Adipocyte (in vitro differentiated cells): ENCODE measurements at regions not wholly inside any gene's neighbourhood (a gene's known extent, or its start where the extent isn't known, plus 50 kb on each side); places are given as distances from the start of the nearest gene placed in this dataset.
A peak's percentile ranks its signal among the peaks of the same experiment; 100 is the strongest.
"Not testable (repeated sequence)": the region's sequence is repeated elsewhere in the genome, so short reads cannot be mapped to it uniquely, and the experiment has no call there.

Source experiments
- DNase-seq: peaks from one replicate; pipeline ENCODE4 v3.0.0-alpha.2; 2015; ENCODE audit warnings: low read depth
- H3K27me3 ChIP-seq: replicated peaks from 2 replicates; pipeline ENCODE4 v1.7.0; 2013; ENCODE audit warnings: mild to moderate bottlenecking, low read length, moderate library complexity; ENCODE audit not compliant: control insufficient read depth, insufficient read depth
- H3K36me3 ChIP-seq: 2 replicates; pipeline ENCODE4 v1.7.0; 2013; ENCODE audit warnings: low read length, mild to moderate bottlenecking, moderate library complexity; ENCODE audit not compliant: control insufficient read depth, insufficient read depth, severe bottlenecking
- H3K4me1 ChIP-seq: 2 replicates; pipeline ENCODE4 v1.7.0; 2013; ENCODE audit warnings: mild to moderate bottlenecking, low read length, moderate library complexity; ENCODE audit not compliant: control insufficient read depth, insufficient read depth
- H3K4me3 ChIP-seq: 2 replicates; pipeline ENCODE4 v1.7.0; 2013; ENCODE audit warnings: mild to moderate bottlenecking, low read length, moderate library complexity
- H3K9ac ChIP-seq: 2 replicates; pipeline ENCODE4 v1.7.0; 2013; ENCODE audit warnings: mild to moderate bottlenecking, low read length, moderate library complexity
- H3K9me3 ChIP-seq: 2 replicates; pipeline ENCODE4 v1.7.0; 2013; ENCODE audit warnings: mild to moderate bottlenecking, low read length, moderate library complexity; ENCODE audit not compliant: control insufficient read depth

- Histone ChIP-seq H3K27me3 (no peaks in the 10 kb centered on the region), H3K36me3 (no peaks in the 10 kb centered on the region), H3K4me1 (no peaks in the 10 kb centered on the region), H3K9ac (no peak overlapping the region), H3K9me3 (no peaks in the 10 kb centered on the region), H3K4me3 (no peak overlapping the region)
- DNase-seq = no peak
These were observed 113.9 kb downstream of the FZD1 start for GRCh38 chr7:91378131-91378530.

GRCh38 chr7:91379236-91379635, 115.0 kb downstream of the FZD1 start:
- DNase-seq = no peak
- Histone ChIP-seq H3K9me3 (no peaks in the 10 kb centered on the region), H3K36me3 (no peaks in the 10 kb centered on the region), H3K9ac (no peak overlapping the region), H3K4me1 (no peaks in the 10 kb centered on the region), H3K27me3 (no peaks in the 10 kb centered on the region), H3K4me3 (no peak overlapping the region)

DNA sequence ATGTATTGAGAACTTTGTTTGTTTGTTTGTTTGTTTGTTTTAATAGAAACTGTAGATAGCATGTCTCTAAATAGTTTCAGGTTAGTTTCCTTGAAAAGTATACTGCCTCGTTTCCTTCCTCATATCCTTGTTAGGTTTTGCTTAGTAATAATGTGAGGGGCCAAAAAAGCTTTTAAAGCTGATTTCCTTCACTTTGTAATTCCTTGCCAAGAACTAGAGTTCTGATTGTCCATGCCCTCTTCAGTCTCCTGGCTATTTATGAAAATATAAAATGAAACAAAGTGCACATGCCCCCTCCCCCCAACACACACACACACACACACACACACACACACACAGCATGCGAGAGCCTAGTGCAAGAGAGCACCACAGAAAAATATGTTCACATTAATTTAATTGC, 115.8 kb downstream of the FZD1 start:
- no peak for DNase-seq
- no peaks in the 10 kb centered on the region for H3K4me1 ChIP-seq
- no peaks in the 10 kb centered on the region for H3K36me3 ChIP-seq
- H3K27me3 ChIP-seq = no peaks in the 10 kb centered on the region
- no peaks in the 10 kb centered on the region for H3K9me3 ChIP-seq
- no peak overlapping the region for H3K9ac ChIP-seq
- H3K4me3 ChIP-seq = no peak overlapping the region

GRCh38 chr7:91383053-91383904, 119.0 kb downstream of the FZD1 start:
- no peaks in the 10 kb centered on the region for H3K27me3 ChIP-seq
- DNase-seq = peak; percentile 41
- H3K9ac ChIP-seq = no peak overlapping the region
- H3K36me3 ChIP-seq = no peaks in the 10 kb centered on the region
- H3K4me3 ChIP-seq = no peak overlapping the region
- no peaks in the 10 kb centered on the region for H3K4me1 ChIP-seq
- H3K9me3 ChIP-seq = peaks cover 11% of the 10 kb centered on the region

DNA sequence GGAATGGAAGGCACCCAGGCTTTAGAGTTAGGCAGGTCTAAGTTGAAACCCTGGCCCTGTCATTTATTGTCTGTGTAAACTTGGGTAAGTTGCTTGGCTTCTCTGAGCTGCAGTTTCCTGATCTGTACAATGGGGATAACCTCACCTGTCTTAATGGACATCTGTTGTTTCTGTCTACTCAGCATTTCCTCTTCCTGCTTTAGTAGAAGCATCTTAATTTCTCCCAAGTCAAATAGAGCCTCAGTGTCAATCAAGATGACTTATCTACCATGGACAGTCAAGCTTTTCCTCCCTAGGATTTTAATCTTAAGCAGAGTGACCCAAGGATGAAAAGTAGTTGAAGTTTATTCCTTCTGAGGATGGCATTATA, 119.7 kb downstream of the FZD1 start:
- peaks cover 16% of the 10 kb centered on the region for H3K9me3 ChIP-seq
- no peak overlapping the region for H3K4me3 ChIP-seq
- no peak overlapping the region for H3K9ac ChIP-seq
- no peaks in the 10 kb centered on the region for H3K4me1 ChIP-seq
- no peaks in the 10 kb centered on the region for H3K27me3 ChIP-seq
- no peak for DNase-seq
- H3K36me3 ChIP-seq = no peaks in the 10 kb centered on the region

DNA sequence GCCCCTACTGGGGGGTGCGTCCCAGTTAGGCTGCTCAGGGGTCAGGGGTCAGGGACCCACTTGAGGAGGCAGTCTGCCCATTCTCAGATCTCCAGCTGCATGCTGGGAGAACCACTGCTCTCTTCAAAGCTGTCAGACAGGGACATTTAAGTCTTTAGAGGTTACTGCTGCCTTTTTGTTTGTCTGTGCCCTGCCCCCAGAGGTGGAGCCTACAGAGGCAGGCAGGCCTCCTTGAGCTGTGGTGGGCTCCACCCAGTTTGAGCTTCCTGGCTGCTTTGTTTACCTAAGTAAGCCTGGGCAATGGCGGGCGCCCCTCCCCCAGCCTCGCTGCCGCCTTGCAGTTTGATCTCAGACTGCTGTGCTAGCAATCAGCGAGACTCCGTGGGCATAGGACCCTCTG, 130.5 kb downstream of the FZD1 start:
- not testable (repeated sequence) for DNase-seq, H3K4me3 ChIP-seq, H3K9ac ChIP-seq, H3K4me1 ChIP-seq, H3K36me3 ChIP-seq, H3K27me3 ChIP-seq, H3K9me3 ChIP-seq

DNA sequence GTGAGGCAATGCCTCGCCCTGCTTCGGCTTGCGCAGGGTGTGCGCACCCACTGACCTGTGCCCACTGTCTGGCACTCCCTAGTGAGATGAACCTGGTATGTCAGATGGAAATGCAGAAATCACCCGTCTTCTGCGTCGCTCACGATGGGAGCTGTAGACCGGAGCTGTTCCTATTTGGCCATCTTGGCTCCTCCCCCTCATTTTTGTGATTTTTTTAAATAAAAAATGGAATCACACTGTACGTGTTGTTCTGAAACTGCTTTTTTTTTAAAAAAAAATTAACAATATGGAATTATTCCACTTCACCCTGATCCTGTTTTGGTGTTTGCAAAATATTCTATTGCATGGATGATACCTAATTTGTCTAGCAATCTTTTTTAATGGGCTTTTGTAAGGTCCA, 131.1 kb downstream of the FZD1 start:
- H3K4me3 ChIP-seq, DNase-seq, H3K27me3 ChIP-seq, H3K4me1 ChIP-seq, H3K9me3 ChIP-seq, H3K9ac ChIP-seq, H3K36me3 ChIP-seq: not testable (repeated sequence)

DNA sequence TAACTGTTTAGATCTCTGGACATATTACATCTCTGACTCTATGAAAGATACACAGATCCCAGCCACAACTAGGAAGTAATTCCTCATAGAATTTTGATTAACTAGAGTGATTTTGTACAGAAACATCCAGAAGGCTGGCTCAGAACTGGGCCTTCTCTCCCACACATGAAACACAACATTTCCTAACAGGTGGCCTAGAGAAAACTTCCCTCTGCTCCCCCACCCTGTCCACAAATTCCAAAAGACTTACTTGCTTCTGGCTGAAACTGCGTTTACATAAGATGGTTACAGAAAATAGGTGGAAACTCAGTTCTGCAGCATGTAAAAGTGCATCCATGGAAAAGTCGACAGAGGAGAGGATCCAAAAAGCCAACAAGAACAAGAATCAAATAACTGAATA, 132.9 kb downstream of the FZD1 start:
- no peak for DNase-seq
- H3K4me3 ChIP-seq = no peak overlapping the region
- H3K4me1 ChIP-seq = no peaks in the 10 kb centered on the region
- H3K9me3 ChIP-seq = no peaks in the 10 kb centered on the region
- H3K9ac ChIP-seq = no peak overlapping the region
- no peaks in the 10 kb centered on the region for H3K36me3 ChIP-seq
- no peaks in the 10 kb centered on the region for H3K27me3 ChIP-seq

DNA sequence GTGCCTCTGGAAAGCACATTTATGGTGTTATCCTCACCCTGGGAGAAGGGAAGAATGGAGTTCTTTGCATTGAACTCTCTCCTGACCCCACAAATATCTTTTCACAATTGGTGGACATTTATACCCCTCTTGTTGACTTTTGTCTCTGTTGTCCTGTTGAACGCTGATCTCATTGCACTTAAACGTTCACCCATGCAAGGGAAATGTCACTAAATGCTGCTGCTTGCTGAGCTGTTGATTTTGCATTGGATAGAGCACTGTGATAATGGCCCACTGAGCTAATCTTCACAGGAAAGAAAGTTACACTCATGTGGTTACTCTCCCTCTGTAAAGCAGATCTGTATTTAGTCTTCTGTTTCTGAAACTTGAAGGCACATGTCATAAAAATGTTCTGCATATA, 133.4 kb downstream of the FZD1 start:
- DNase-seq = no peak
- Histone ChIP-seq H3K4me1 (no peaks in the 10 kb centered on the region), H3K9ac (no peak overlapping the region)

GRCh38 chr7:91398341-91398740, 134.1 kb downstream of the FZD1 start:
- no peak overlapping the region for H3K9ac ChIP-seq
- no peaks in the 10 kb centered on the region for H3K9me3 ChIP-seq
- H3K4me3 ChIP-seq = no peak overlapping the region
- no peak for DNase-seq
- no peaks in the 10 kb centered on the region for H3K4me1 ChIP-seq
- no peaks in the 10 kb centered on the region for H3K27me3 ChIP-seq
- H3K36me3 ChIP-seq = no peaks in the 10 kb centered on the region

More for the DNA sequence above, 133.4 kb downstream of the FZD1 start:
- Histone ChIP-seq H3K4me3 (no peak overlapping the region), H3K9me3 (no peaks in the 10 kb centered on the region), H3K27me3 (no peaks in the 10 kb centered on the region), H3K36me3 (no peaks in the 10 kb centered on the region)

DNA sequence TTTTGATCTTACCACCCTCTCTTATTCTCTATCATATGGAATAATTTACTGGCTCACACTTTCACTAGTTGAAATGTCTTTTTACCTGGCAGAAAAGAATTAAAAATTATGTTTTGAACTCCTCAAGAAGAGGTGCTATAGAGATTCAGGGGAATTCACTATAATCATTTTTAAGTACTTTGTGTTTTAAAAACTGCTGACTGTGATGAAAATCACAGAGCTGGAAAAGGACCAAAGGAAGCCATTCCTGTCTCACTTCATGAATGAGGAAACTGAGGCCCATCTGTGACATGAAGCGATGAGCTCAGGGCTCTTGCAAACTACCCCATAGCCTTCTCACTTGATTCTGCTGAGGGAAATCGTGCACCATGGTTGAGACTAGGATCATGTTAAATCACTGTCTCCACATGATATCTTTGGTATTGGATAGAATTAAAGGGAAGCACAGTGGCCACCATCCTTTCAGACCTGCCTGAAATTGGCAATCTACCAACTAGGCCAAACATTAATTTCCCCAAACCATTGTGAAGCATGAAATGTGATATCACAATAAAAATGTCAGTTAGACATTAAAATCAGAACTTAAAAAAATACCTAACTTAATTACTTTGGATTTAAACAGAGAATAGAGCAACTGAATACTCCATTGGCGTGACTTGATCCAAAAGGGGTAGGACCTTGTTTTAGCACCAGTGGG, 141.0 kb downstream of the FZD1 start:
- DNase-seq = no peak
- Histone ChIP-seq H3K4me3 (no peak overlapping the region), H3K36me3 (no peaks in the 10 kb centered on the region), H3K4me1 (peaks cover 10% of the 10 kb centered on the region), H3K9me3 (no peaks in the 10 kb centered on the region), H3K9ac (no peak overlapping the region), H3K27me3 (no peaks in the 10 kb centered on the region)
